Embryonic facial prominence (tissue), 1 donor: ENCODE measurements at regions not wholly inside any gene's neighbourhood (a gene's known extent, or its start where the extent isn't known, plus 50 kb on each side); places are given as distances from the start of the nearest gene placed in this dataset.

Experiments used
- DNase-seq: peaks from one replicate; pipeline ENCODE4 v3.0.0-alpha.2; 2016; ENCODE audit errors: extremely low spot score

GRCh38 chr9:119829748-119830147, 460.5 kb upstream of the BRINP1 start:
- no peak for DNase-seq

GRCh38 chr9:119829186-119829585, 460.0 kb upstream of the BRINP1 start:
- DNase-seq = no peak

- no peak for DNase-seq
Observed at GRCh38 chr9:119827526-119827925, 458.3 kb upstream of the BRINP1 start.

- DNase-seq = no peak
Observed at GRCh38 chr9:119827126-119827525, 457.9 kb upstream of the BRINP1 start.

- no peak for DNase-seq
Observed at GRCh38 chr9:119818726-119819435, 449.6 kb upstream of the BRINP1 start.

GRCh38 chr9:119810645-119811429, 441.6 kb upstream of the BRINP1 start:
- DNase-seq = no peak

- DNase-seq = no peak
Observed at GRCh38 chr9:119803679-119804078, 434.4 kb upstream of the BRINP1 start.

GRCh38 chr9:119802621-119803020, 433.4 kb upstream of the BRINP1 start:
- no peak for DNase-seq

- no peak for DNase-seq
Observed at GRCh38 chr9:119802133-119802532, 432.9 kb upstream of the BRINP1 start.

GRCh38 chr9:119801311-119801710, 432.1 kb upstream of the BRINP1 start:
- no peak for DNase-seq

GRCh38 chr9:119795395-119795794, 426.2 kb upstream of the BRINP1 start:
- no peak for DNase-seq

GRCh38 chr9:119794836-119795235, 425.6 kb upstream of the BRINP1 start:
- DNase-seq = no peak

GRCh38 chr9:119793218-119793617, 424.0 kb upstream of the BRINP1 start:
- DNase-seq = no peak

- DNase-seq = no peak
Observed at GRCh38 chr9:119792242-119792641, 423.0 kb upstream of the BRINP1 start.

GRCh38 chr9:119789987-119790386, 420.8 kb upstream of the BRINP1 start:
- no peak for DNase-seq

GRCh38 chr9:119788921-119789320, 419.7 kb upstream of the BRINP1 start:
- no peak for DNase-seq

GRCh38 chr9:119781886-119782285, 412.7 kb upstream of the BRINP1 start:
- no peak for DNase-seq

GRCh38 chr9:119775410-119775809, 406.2 kb upstream of the BRINP1 start:
- DNase-seq = no peak

- no peak for DNase-seq
Observed at GRCh38 chr9:119773823-119774222, 404.6 kb upstream of the BRINP1 start.

GRCh38 chr9:119771341-119771740, 402.1 kb upstream of the BRINP1 start:
- DNase-seq = no peak

- no peak for DNase-seq
Observed at GRCh38 chr9:119768266-119768665, 399.0 kb upstream of the BRINP1 start.

- no peak for DNase-seq
Observed at GRCh38 chr9:119765632-119766175, 396.5 kb upstream of the BRINP1 start.

GRCh38 chr9:119763260-119763659, 394.0 kb upstream of the BRINP1 start:
- DNase-seq = no peak
